ENCODE measurements at regions not wholly inside any gene's neighbourhood (a gene's known extent, or its start where the extent isn't known, plus 50 kb on each side); places are given as distances from the start of the nearest gene placed in this dataset.

DNA sequence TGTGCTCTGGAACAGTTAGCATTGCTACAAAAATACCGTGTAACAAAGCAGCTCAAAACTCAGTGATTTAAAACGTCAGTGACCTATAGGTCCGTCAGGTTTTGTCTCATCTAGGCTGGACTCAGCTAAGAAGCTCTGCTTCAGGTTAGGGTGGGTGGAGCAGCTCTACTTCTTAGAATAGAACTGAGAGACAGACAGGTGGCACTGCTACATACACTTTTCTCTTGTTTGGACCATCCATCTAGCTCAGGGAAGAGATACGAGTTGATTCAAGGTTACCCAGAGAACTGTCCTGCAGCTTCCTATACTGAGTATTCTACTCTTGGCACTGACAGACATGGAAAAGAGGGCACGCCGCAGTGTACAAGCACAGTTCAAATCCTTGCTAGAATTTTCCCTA is 456.1 kb downstream of the IGSF11 start:
- TF ChIP-seq GATA3 (IDR thresholded peaks at IDR 0.05; ENCODE audit: low read depth, low read length) (no peak), GATA2 (IDR thresholded peaks at IDR 0.05; ENCODE audit: low read depth, low read length) (no peak)
